ENCODE measurements at regions not wholly inside any gene's neighbourhood (a gene's known extent, or its start where the extent isn't known, plus 50 kb on each side); places are given as distances from the start of the nearest gene placed in this dataset.
"Not testable (repeated sequence)": the region's sequence is repeated elsewhere in the genome, so short reads cannot be mapped to it uniquely, and the experiment has no call there.

DNA sequence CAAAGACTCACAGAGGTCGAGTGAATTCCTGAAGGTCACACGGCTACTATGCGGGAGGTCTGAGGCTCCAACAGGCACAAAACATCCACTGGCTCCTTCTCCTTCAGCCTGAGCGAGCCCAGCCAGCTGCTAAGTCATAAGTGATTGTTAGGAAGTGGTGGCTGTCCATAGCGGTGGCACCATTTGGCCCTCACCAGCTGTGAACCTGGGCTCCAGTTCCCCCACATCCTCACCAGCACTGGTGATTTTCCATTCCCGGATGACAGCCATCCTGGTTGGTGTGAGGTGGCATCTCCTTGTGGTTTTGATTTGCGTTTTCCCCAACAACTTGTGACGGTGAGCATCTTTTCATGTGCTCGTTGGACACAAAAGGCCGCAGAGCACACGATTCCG lies 302.8 kb downstream of the FOXL1 start:
- Histone ChIP-seq H3K36me3 (ENCODE audit: insufficient read depth, low read length) (no peaks in the 10 kb centered on the region), H3K9me3 (ENCODE audit: control insufficient read depth, insufficient read depth, low read length) (no peaks in the 10 kb centered on the region), H3K4me1 (ENCODE audit: insufficient read depth, low read length) (peaks cover 8% of the 10 kb centered on the region; the same call in 1 of the 2 replicates), H3K9ac (ENCODE audit: low read depth, low read length) (no peak overlapping the region)

DNA sequence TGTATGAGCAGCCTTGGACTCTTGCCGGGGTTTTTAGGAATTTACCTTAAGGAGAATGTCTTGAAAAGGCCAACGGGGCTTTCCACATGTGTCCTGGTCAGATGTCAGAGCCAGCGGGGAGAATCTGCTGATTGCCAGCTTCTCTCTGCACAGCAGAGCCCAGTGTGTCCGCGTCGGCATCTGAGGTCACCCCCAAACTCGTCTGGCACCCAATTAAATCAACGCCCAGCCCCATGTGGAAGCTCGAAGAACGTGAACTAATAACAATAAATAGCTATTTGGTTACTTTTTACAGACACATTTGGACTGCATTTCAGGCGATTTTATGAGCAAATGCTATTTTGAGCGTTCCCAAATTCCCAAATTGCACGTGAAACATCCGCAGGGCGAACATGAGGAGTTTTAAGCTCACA lies 303.5 kb downstream of the FOXL1 start:
- Histone ChIP-seq H3K9me3 (ENCODE audit: control insufficient read depth, insufficient read depth, low read length) (no peaks in the 10 kb centered on the region), H3K4me1 (ENCODE audit: insufficient read depth, low read length) (peaks cover 8% of the 10 kb centered on the region; the same call in 1 of the 2 replicates), H3K36me3 (ENCODE audit: insufficient read depth, low read length) (no peaks in the 10 kb centered on the region), H3K9ac (ENCODE audit: low read depth, low read length) (no peak overlapping the region)

DNA sequence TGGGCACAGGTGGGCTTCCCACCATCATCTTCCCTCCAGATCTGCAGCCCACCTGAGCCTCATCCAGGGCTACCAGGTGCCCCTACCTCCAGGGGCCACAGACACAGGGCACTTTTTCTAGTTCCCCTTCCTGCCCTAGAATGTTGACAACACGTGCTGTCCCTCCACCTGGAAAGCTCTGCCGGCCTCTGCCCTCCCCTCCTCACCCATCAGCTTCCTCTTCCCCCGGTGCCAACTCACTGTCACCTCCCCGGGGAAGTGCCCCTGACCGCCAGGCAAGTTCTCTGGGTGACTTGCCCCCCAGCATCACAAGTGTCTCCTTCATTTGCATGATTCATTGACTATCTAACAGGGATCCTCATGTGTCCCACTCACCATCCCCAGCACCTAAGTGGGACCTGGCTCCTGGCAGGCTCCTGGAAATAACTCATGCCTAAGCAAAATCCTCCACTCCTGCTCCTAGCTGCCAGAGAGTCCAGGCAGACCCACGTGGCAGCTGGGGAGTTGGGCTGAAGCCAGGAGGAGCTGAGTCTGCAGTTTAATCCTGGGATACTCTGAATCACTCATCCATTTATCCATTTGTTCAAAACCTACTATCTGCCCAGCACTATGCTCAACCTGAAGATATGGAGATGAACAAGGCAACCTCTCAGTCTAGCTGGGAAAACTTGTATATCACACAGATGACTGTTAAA lies 304.4 kb downstream of the FOXL1 start:
- Histone ChIP-seq H3K4me1 (ENCODE audit: insufficient read depth, low read length) (peaks cover 8% of the 10 kb centered on the region; the same call in 1 of the 2 replicates), H3K36me3 (ENCODE audit: insufficient read depth, low read length) (no peaks in the 10 kb centered on the region), H3K9ac (ENCODE audit: low read depth, low read length) (no peak overlapping the region), H3K9me3 (ENCODE audit: control insufficient read depth, insufficient read depth, low read length) (no peaks in the 10 kb centered on the region)

DNA sequence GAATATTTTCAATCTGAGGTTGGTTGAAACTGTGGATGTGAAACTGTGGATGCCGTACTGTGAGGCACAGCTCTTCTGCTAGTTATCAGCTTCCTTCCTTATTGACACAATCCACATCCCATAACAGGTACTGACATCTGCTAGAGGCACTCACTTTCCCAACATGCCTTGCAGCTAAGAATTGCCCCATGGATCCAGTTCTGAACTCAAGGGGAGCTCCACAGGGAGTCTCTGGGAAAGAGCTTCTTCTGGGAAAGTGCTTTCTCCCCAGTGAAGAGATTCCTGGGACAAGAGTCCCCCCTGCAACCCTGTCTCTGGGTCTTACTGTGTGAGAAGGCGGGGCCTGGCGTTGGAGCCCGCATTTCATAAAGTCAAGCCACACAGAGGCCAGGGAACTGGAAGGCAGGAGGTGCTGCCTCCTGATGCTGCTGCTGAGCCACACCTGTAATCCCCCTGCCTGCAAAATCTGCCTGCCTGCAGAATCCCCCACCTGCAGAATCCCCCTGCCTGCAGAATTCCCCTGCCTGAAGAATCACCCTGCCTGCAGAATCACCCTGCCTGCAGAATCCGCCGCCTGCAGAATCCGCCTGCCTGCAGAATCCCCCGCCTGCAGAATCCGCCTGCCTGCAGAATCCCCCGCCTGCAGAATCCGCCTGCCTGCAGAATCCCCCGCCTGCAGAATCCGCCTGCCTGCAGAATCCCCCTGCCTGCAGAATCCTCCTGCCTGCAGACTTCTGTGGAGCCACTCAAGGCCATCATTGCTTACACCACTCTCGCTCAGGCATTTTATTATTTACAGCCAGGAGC lies 305.4 kb downstream of the FOXL1 start:
- Histone ChIP-seq H3K9ac (ENCODE audit: low read depth, low read length) (no peak overlapping the region; the same call in 1 of the 2 replicates), H3K9me3 (ENCODE audit: control insufficient read depth, insufficient read depth, low read length) (no peaks in the 10 kb centered on the region), H3K36me3 (ENCODE audit: insufficient read depth, low read length) (no peaks in the 10 kb centered on the region), H3K4me1 (ENCODE audit: insufficient read depth, low read length) (peaks cover 8% of the 10 kb centered on the region; the same call in 1 of the 2 replicates)

DNA sequence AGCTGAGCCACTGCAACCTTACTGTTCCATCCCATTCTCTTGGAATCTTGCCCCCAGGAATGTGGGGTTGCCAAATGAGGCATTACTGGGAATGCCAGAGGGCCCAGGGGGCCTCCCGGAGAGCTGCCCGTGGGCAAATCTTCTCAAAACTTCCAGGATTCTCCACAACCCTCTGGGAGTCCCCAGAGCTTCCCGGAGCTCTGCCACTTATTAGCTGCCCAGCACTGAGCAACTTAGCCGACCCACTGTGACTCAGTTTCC lies 306.0 kb downstream of the FOXL1 start:
- Histone ChIP-seq H3K36me3 (ENCODE audit: insufficient read depth, low read length) (no peaks in the 10 kb centered on the region), H3K9me3 (ENCODE audit: control insufficient read depth, insufficient read depth, low read length) (no peaks in the 10 kb centered on the region), H3K4me1 (ENCODE audit: insufficient read depth, low read length) (peaks cover 8% of the 10 kb centered on the region; the same call in 1 of the 2 replicates), H3K9ac (ENCODE audit: low read depth, low read length) (no peak overlapping the region; the same call in 1 of the 2 replicates)

DNA sequence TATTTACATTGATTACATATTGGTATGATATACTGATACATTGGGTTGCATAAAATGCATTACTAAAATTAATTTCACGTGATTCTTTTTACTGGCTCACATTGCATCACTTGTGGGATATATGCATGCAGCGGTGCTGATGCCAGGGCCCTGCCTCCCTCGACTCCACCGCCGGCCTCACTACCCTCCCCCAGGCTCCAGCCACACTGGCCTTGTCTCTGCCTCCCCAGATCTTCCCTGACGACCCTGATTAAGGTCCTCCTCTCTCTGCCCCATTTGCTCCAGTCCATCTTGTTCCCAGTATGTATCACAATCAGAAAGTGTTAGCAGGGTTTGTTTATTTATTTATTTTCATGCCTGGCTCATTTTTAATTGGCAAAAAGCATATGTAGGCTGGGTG lies 306.8 kb downstream of the FOXL1 start:
- peaks cover 8% of the 10 kb centered on the region; the same call in 1 of the 2 replicates for H3K4me1 ChIP-seq (ENCODE audit: insufficient read depth, low read length)
- H3K9ac ChIP-seq (ENCODE audit: low read depth, low read length): no peak overlapping the region
- H3K9me3 ChIP-seq (ENCODE audit: control insufficient read depth, insufficient read depth, low read length): no peaks in the 10 kb centered on the region
- H3K36me3 ChIP-seq (ENCODE audit: insufficient read depth, low read length): no peaks in the 10 kb centered on the region

DNA sequence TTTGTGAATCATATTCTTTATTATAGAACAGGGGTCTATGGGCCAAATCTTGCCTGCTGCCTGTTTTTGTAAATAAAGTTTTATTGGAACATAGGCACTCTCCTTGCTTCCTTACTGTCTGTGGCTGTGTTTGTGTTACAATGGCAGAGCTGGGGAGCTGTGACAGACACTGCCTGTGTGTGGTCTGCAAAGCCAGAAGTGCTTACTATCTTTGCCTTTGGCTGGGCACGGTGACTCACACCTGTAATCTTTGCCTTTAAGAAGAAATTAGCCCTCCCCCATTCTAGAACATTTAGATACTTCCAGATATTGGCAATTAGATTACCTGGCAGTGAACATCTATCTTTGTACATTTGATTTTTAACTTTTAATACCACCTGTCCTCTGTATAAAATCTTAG lies 308.3 kb downstream of the FOXL1 start:
- no peaks in the 10 kb centered on the region for H3K36me3 ChIP-seq (ENCODE audit: insufficient read depth, low read length)
- no peak overlapping the region for H3K9ac ChIP-seq (ENCODE audit: low read depth, low read length)
- peaks cover 8% of the 10 kb centered on the region; the same call in 1 of the 2 replicates for H3K4me1 ChIP-seq (ENCODE audit: insufficient read depth, low read length)
- no peaks in the 10 kb centered on the region for H3K9me3 ChIP-seq (ENCODE audit: control insufficient read depth, insufficient read depth, low read length)

DNA sequence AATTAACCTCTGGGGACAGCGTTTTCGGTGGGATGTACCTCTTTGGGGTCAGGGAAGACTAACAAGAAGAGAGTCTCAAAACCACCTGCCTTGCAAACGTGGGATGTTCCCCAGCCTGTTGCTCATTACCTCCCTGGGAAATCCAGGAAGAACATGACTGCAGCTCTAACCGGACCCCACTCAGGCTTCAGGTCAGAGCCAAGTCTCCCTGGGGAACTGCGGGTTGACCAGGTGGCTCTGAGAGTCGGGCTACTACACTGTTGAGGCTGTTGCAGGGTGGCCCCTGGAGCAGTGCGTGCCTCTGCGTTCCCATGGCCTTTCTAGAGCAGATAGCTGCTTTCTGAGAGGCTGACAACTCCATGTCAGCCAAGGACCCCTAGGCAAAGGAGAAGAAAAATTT lies 309.1 kb downstream of the FOXL1 start:
- H3K9ac ChIP-seq (ENCODE audit: low read depth, low read length): no peak overlapping the region
- H3K4me1 ChIP-seq (ENCODE audit: insufficient read depth, low read length): peaks cover 8% of the 10 kb centered on the region; the same call in 1 of the 2 replicates
- no peaks in the 10 kb centered on the region for H3K36me3 ChIP-seq (ENCODE audit: insufficient read depth, low read length)
- H3K9me3 ChIP-seq (ENCODE audit: control insufficient read depth, insufficient read depth, low read length): no peaks in the 10 kb centered on the region

DNA sequence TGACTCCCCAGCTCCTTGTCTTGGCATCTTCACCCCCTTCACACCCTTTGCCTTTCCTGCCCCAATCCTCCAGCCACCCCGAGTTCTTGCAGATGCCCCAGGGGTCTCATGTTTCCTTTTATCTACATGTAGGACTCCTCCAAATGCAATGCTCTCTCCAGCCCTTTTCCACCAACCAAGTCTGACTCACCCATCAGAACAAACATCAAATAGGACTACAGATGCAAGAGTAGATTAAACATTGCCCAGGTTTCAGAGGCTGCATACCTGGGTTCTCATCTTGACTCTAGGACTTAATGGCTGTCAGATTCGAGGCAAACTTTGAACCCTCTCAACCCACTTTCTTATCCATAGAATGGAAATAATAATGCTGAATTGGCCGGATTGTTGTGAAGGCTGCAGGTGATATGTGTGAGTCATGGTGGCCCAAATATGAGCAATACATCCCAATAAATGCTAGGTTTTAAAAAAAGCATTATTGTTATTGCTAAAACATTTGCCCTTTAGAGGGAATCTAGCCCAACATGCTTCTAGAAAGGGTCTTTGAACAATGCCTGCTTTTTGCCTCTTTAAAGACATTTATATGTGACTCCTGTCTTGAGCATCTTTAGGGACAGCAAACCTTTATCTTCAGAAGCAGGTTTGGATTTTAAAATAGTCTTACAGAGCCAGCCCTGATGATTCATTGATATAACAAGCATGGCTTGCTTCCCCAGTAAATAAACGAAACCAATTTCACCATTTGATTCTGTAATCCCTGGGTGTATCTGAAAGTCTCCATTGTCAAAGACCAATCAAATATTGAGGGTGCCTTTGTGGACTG lies 310.1 kb downstream of the FOXL1 start:
- no peaks in the 10 kb centered on the region for H3K36me3 ChIP-seq (ENCODE audit: insufficient read depth, low read length)

DNA sequence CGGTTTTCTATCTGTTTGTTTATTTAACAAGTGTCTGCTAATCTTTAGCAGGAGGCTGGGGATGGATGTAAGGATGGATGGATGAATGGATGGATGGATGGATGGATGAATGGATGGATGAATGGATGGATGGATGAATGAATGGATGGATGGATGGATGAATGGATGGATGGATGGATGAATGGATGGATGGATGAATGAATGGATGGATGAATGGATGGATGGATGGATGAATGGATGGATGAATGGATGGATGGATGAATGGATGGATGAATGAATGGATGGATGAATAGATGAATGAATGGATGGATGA lies 310.7 kb downstream of the FOXL1 start:
- H3K36me3 ChIP-seq (ENCODE audit: insufficient read depth, low read length); H3K4me1 ChIP-seq (ENCODE audit: insufficient read depth, low read length); H3K9me3 ChIP-seq (ENCODE audit: control insufficient read depth, insufficient read depth, low read length); H3K9ac ChIP-seq (ENCODE audit: low read depth, low read length): not testable (repeated sequence)

More for the DNA sequence above, 310.1 kb downstream of the FOXL1 start:
- H3K9me3 ChIP-seq (ENCODE audit: control insufficient read depth, insufficient read depth, low read length): no peaks in the 10 kb centered on the region
- H3K4me1 ChIP-seq (ENCODE audit: insufficient read depth, low read length): peaks cover 8% of the 10 kb centered on the region; the same call in 1 of the 2 replicates
- H3K9ac ChIP-seq (ENCODE audit: low read depth, low read length): no peak overlapping the region

DNA sequence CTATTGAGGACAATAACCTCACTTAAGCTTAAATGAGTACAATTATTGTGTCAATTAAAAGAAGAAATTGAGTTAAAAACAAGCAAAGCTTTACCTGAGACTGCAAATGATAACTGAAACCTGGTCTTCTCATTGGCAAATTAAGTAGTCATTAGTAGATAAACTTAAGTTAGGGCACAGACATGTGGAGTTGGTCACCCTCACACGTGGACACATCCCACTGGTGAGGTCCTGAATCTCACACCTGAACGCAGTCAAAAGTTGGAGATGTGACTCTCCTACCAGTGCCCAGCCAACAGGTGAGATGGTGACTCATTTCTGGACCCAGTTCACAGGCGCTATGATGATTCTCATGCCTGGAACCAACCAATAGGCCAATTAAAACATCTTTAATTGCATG lies 311.6 kb downstream of the FOXL1 start:
- no peaks in the 10 kb centered on the region for H3K9me3 ChIP-seq (ENCODE audit: control insufficient read depth, insufficient read depth, low read length)
- no peaks in the 10 kb centered on the region for H3K4me1 ChIP-seq (ENCODE audit: insufficient read depth, low read length)
- no peaks in the 10 kb centered on the region for H3K36me3 ChIP-seq (ENCODE audit: insufficient read depth, low read length)
- no peak overlapping the region for H3K9ac ChIP-seq (ENCODE audit: low read depth, low read length)

DNA sequence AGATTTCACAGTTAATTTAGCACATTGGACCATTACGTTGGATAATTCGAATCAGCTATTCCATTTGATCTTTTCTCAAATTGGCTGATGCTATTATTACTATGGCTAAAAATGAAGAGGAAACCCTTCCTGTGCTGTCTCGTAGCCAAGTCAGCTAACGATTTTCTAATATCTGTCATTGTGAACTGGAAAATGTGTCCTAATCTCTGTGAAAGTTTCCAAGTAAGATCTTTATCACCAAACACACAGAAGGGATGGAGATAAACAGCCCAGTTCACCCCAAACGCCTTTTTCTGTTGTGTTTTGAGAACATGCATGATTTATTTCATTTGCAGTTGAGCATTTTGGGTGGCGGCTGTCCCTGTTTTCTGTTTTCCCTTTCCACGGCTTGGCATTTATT lies 312.8 kb downstream of the FOXL1 start:
- Histone ChIP-seq H3K4me1 (ENCODE audit: insufficient read depth, low read length) (no peaks in the 10 kb centered on the region), H3K9ac (ENCODE audit: low read depth, low read length) (no peak overlapping the region), H3K36me3 (ENCODE audit: insufficient read depth, low read length) (no peaks in the 10 kb centered on the region), H3K9me3 (ENCODE audit: control insufficient read depth, insufficient read depth, low read length) (no peaks in the 10 kb centered on the region)

DNA sequence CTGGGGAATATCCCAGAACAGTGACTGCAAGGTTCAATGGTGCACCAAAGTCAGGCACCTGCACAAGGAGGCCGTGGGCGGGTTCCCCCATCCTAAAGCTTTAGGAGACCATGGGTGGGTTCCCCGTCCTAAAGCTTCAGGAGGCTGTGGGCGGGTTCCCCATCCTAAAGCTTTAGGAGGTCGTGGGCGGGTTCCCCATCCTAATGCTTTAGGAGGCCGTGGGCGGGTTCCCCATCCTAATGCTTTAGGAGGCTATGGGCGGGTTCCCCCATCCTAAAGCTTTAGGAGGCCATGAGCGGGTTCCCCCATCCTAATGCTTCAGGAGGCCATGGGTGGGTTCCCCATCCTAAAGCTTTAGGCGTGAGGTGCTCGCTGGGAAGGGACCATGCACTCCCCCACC lies 313.3 kb downstream of the FOXL1 start:
- H3K9ac ChIP-seq (ENCODE audit: low read depth, low read length): no peak overlapping the region
- H3K36me3 ChIP-seq (ENCODE audit: insufficient read depth, low read length): no peaks in the 10 kb centered on the region
- no peaks in the 10 kb centered on the region for H3K4me1 ChIP-seq (ENCODE audit: insufficient read depth, low read length)
- no peaks in the 10 kb centered on the region for H3K9me3 ChIP-seq (ENCODE audit: control insufficient read depth, insufficient read depth, low read length)

DNA sequence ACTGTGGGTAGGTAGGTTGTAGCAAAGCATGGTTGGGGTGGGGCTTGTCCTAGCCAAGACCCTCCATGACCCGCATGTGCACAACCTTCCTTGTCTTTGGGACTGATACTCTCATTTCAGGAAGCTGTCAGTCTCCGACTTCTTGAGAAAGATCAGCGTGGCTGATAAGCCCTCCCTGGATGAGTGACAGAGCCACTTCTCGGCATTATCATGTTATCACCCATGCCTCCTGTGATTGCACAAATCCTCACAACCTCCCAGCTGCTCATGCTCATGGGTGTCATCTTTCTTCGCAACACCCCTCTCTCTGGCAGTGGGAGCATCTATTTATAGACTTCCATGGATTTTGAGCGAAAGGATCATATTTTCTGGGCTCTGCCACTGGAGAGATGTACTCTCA lies 314.2 kb downstream of the FOXL1 start:
- Histone ChIP-seq H3K36me3 (ENCODE audit: insufficient read depth, low read length) (no peaks in the 10 kb centered on the region), H3K4me1 (ENCODE audit: insufficient read depth, low read length) (no peaks in the 10 kb centered on the region), H3K9me3 (ENCODE audit: control insufficient read depth, insufficient read depth, low read length) (no peaks in the 10 kb centered on the region), H3K9ac (ENCODE audit: low read depth, low read length) (no peak overlapping the region)
